ENCODE measurements at regions not wholly inside any gene's neighbourhood (a gene's known extent, or its start where the extent isn't known, plus 50 kb on each side); places are given as distances from the start of the nearest gene placed in this dataset.
A peak's percentile ranks its signal among the peaks of the same experiment; 100 is the strongest.

- intact Hi-C loops (cut with DNase I) = no loop called here
- DNase-seq = peak in 4 of 10 donors; percentile 14 to 66 (median 38)
These were observed 360.4 kb downstream of the SEC14L1 start for GRCh38 chr17:77501101-77501566.

- DNase-seq = peak in 4 of 10 donors; percentile 11 to 66 (median 54)
- intact Hi-C loops (cut with DNase I) = no loop called here
These were observed 361.2 kb downstream of the SEC14L1 start for GRCh38 chr17:77501751-77502625.

- DNase-seq = peak in 5 of 10 donors; percentile 2 to 76 (median 52)
- intact Hi-C loops (cut with DNase I) = no loop called here
These were observed 362.0 kb downstream of the SEC14L1 start for GRCh38 chr17:77502626-77503292.

- DNase-seq = peak in 5 of 10 donors; percentile 4 to 44 (median 37)
- intact Hi-C loops (cut with DNase I) = no loop called here
These were observed 362.5 kb downstream of the SEC14L1 start for GRCh38 chr17:77503293-77503655.

- intact Hi-C loops (cut with DNase I) = no loop called here
- DNase-seq = peak in 4 of 10 donors; percentile 11 to 59 (median 42)
These were observed 363.3 kb downstream of the SEC14L1 start for GRCh38 chr17:77503916-77504651.

GRCh38 chr17:77504652-77505155 lies 363.9 kb downstream of the SEC14L1 start:
- intact Hi-C loops (cut with DNase I) = no loop called here
- DNase-seq = peak in 4 of 10 donors; percentile 1 to 65 (median 45)

GRCh38 chr17:77505181-77505639 lies 364.4 kb downstream of the SEC14L1 start:
- peak in 3 of 10 donors; percentile 15 to 40 (median 30) for DNase-seq
- intact Hi-C loops (cut with DNase I) = no loop called here

- DNase-seq = peak in 4 of 10 donors; percentile 11 to 81 (median 74)
- intact Hi-C loops (cut with DNase I) = no loop called here
These were observed 365.7 kb downstream of the SEC14L1 start for GRCh38 chr17:77506371-77506991.

- intact Hi-C loops (cut with DNase I) = no loop called here
- peak in 4 of 10 donors; percentile 14 to 85 (median 72) for DNase-seq
These were observed 366.5 kb downstream of the SEC14L1 start for GRCh38 chr17:77507111-77507885.

GRCh38 chr17:77508047-77508715 lies 367.4 kb downstream of the SEC14L1 start:
- intact Hi-C loops (cut with DNase I) = no loop called here
- DNase-seq = peak in 2 of 10 donors; percentile 14 to 67

GRCh38 chr17:77509089-77509488 lies 368.3 kb downstream of the SEC14L1 start:
- intact Hi-C loops (cut with DNase I) = no loop called here
- no peak for DNase-seq

GRCh38 chr17:77509599-77509998 lies 368.8 kb downstream of the SEC14L1 start:
- DNase-seq = no peak
- intact Hi-C loops (cut with DNase I) = no loop called here

GRCh38 chr17:77510133-77510796 lies 369.5 kb downstream of the SEC14L1 start:
- intact Hi-C loops (cut with DNase I) = no loop called here
- peak in 3 of 10 donors; percentile 38 to 50 (median 41) for DNase-seq

GRCh38 chr17:77511514-77512061 lies 370.8 kb downstream of the SEC14L1 start:
- intact Hi-C loops (cut with DNase I) = no loop called here
- no peak for DNase-seq

GRCh38 chr17:77512062-77512946 lies 371.5 kb downstream of the SEC14L1 start:
- intact Hi-C loops (cut with DNase I) = no loop called here
- DNase-seq = no peak

- peak in 1 of 10 donors; percentile 4 for DNase-seq
- intact Hi-C loops (cut with DNase I) = no loop called here
These were observed 372.3 kb downstream of the SEC14L1 start for GRCh38 chr17:77513045-77513444.

- no peak for DNase-seq
- intact Hi-C loops (cut with DNase I) = no loop called here
These were observed 374.5 kb downstream of the SEC14L1 start for GRCh38 chr17:77515227-77515626.
